GM23338 (cell line): ENCODE measurements at regions not wholly inside any gene's neighbourhood (a gene's known extent, or its start where the extent isn't known, plus 50 kb on each side); places are given as distances from the start of the nearest gene placed in this dataset.

Source experiments
- ATAC-seq: fragments of 200-7000 bp; cut with Tn5 transposase; 3 replicates; pipeline ENCODE4 v1.9.1; 2020
- DNase-seq: peaks from one replicate; pipeline ENCODE4 v3.0.0-alpha.2; 2015; ENCODE audit warnings: low spot score
- H2AFZ ChIP-seq: fragments of 200-600 bp; sonication (generic); 2 replicates; pipeline ENCODE4 v1.8.0; 2016; ENCODE audit warnings: antibody characterized with exemption, mild to moderate bottlenecking, moderate library complexity
- H3F3A ChIP-seq: fragments of 200-600 bp; sonication (generic); replicated peaks from 2 replicates; pipeline ENCODE4 v1.8.0; 2017; ENCODE audit warnings: antibody characterized with exemption, mixed run types, low read depth
- H3K27ac ChIP-seq: fragments of 200-600 bp; sonication (generic); 2 replicates; pipeline ENCODE4 v1.6.1; 2016; ENCODE audit warnings: low read depth
- H3K27me3 ChIP-seq: fragments of 200-600 bp; sonication (generic); 2 replicates; pipeline ENCODE4 v1.8.0; 2016; ENCODE audit warnings: mild to moderate bottlenecking, mixed run types, moderate library complexity; ENCODE audit not compliant: insufficient read depth
- H3K36me3 ChIP-seq: fragments of 200-600 bp; sonication (generic); 2 replicates; pipeline ENCODE4 v1.8.0; 2016; ENCODE audit warnings: mild to moderate bottlenecking; ENCODE audit not compliant: insufficient read depth
- H3K4me1 ChIP-seq: fragments of 200-600 bp; sonication (generic); 2 replicates; pipeline ENCODE4 v1.8.0; 2016; ENCODE audit warnings: mild to moderate bottlenecking, moderate library complexity; ENCODE audit not compliant: insufficient read depth
- H3K4me2 ChIP-seq: fragments of 200-600 bp; sonication (generic); 2 replicates; pipeline ENCODE4 v1.7.1; 2017; ENCODE audit warnings: mixed run types
- H3K4me3 ChIP-seq: fragments of 200-600 bp; sonication (generic); 2 replicates; pipeline ENCODE4 v1.6.1; 2016; ENCODE audit warnings: mixed run types
- H3K79me2 ChIP-seq: fragments of 200-600 bp; sonication (generic); replicated peaks from 2 replicates; pipeline ENCODE4 v1.8.0; 2017; ENCODE audit warnings: mild to moderate bottlenecking; ENCODE audit not compliant: insufficient read depth
- H3K9me2 ChIP-seq: fragments of 200-600 bp; sonication (generic); 2 replicates; pipeline ENCODE4 v1.8.0; 2017; ENCODE audit not compliant: insufficient read depth
- H4K20me1 ChIP-seq: fragments of 200-600 bp; sonication (generic); replicated peaks from 2 replicates; pipeline ENCODE4 v1.8.0; 2017; ENCODE audit warnings: mild to moderate bottlenecking; ENCODE audit not compliant: insufficient read depth
- H3K27ac Mint-ChIP-seq: 2 replicates; pipeline ENCODE4 v1.8.0; 2020; ENCODE audit warnings: inconsistent platforms, mild to moderate bottlenecking, moderate library complexity, mixed read lengths
- H3K27me3 Mint-ChIP-seq: 3 replicates; pipeline ENCODE4 v1.8.0; 2022; ENCODE audit warnings: low read depth, mild to moderate bottlenecking, moderate library complexity, mixed read lengths, inconsistent platforms; ENCODE audit not compliant: insufficient read depth, poor library complexity
- H3K36me3 Mint-ChIP-seq: 3 replicates; pipeline ENCODE4 v1.8.0; 2021; ENCODE audit warnings: low read depth, mild to moderate bottlenecking, inconsistent platforms, moderate library complexity, mixed read lengths
- H3K4me1 Mint-ChIP-seq: 3 replicates; pipeline ENCODE4 v1.8.0; 2020; ENCODE audit warnings: mild to moderate bottlenecking, inconsistent platforms, mixed read lengths
- H3K4me3 Mint-ChIP-seq: 3 replicates; pipeline ENCODE4 v1.8.0; 2021; ENCODE audit warnings: moderate library complexity, mild to moderate bottlenecking, inconsistent platforms, mixed read lengths
- H3K9me3 Mint-ChIP-seq: 3 replicates; pipeline ENCODE4 v1.8.0; 2020; ENCODE audit warnings: moderate library complexity, mild to moderate bottlenecking, inconsistent platforms, mixed read lengths
- CREB1 ChIP-seq: fragments of 250-450 bp; sonication (Bioruptor Pico); IDR thresholded peaks from 2 replicates; pipeline ENCODE4 v1.5.0; 2020; ENCODE audit warnings: low read depth, mild to moderate bottlenecking, moderate library complexity
- EZH2 ChIP-seq: fragments of 200-600 bp; sonication (generic); IDR thresholded peaks from one replicate; pipeline ENCODE4 v1.8.0; 2017; ENCODE audit warnings: antibody characterized with exemption, mild to moderate bottlenecking, low read depth; ENCODE audit not compliant: unreplicated experiment
- EZH2phosphoT487 ChIP-seq: fragments of 200-600 bp; sonication (generic); IDR thresholded peaks from one replicate; pipeline ENCODE4 v1.8.1; 2018; ENCODE audit warnings: antibody characterized with exemption; ENCODE audit not compliant: unreplicated experiment
- JUNB ChIP-seq: IDR thresholded peaks from one replicate; pipeline ENCODE4 v1.6.1; 2016; ENCODE audit warnings: antibody characterized with exemption; ENCODE audit not compliant: unreplicated experiment
- NANOG ChIP-seq: IDR thresholded peaks from 2 replicates; pipeline ENCODE4 v1.6.1; 2016; ENCODE audit warnings: antibody characterized with exemption, borderline replicate concordance
- POLR2AphosphoS5 ChIP-seq: IDR thresholded peaks from 2 replicates; pipeline ENCODE4 v1.6.1; 2016; ENCODE audit warnings: antibody characterized with exemption, low read depth
- STAT1 ChIP-seq: IDR thresholded peaks from one replicate; pipeline ENCODE4 v1.6.1; 2016; ENCODE audit warnings: antibody characterized with exemption; ENCODE audit not compliant: unreplicated experiment
- ZNF114 ChIP-seq: fragments of 250-450 bp; sonication (Bioruptor Pico); IDR thresholded peaks from 2 replicates; pipeline ENCODE4 v1.5.0; 2020; ENCODE audit warnings: mild to moderate bottlenecking, moderate library complexity
- TF ChIP-seq, protein P1 (sequence below): IDR thresholded peaks from one replicate; pipeline ENCODE4 v1.6.1; 2018; ENCODE audit warnings: antibody characterized with exemption; ENCODE audit not compliant: unreplicated experiment
- TF ChIP-seq, protein P2 (sequence below): IDR thresholded peaks from 2 replicates; pipeline ENCODE4 v1.6.1; 2016; ENCODE audit warnings: antibody characterized with exemption
- TF ChIP-seq, protein P3 (sequence below), 2 experiments: fragments of 200-600 bp in 1 of 2; sonication (generic) in 1 of 2; conservative IDR thresholded peaks; 2 replicates each; pipeline versions ENCODE4 v1.5.1 to v1.6.1; 2016 to 2017; ENCODE audit warnings: antibody characterized with exemption in 2 of 2, low read depth in 2 of 2, mild to moderate bottlenecking in 2 of 2, moderate library complexity in 1 of 2
- TF ChIP-seq, protein P4 (sequence below): fragments of 250-450 bp; sonication (Bioruptor Pico); IDR thresholded peaks from 2 replicates; pipeline ENCODE4 v1.5.0; 2020; ENCODE audit warnings: mild to moderate bottlenecking, moderate library complexity

DNA sequence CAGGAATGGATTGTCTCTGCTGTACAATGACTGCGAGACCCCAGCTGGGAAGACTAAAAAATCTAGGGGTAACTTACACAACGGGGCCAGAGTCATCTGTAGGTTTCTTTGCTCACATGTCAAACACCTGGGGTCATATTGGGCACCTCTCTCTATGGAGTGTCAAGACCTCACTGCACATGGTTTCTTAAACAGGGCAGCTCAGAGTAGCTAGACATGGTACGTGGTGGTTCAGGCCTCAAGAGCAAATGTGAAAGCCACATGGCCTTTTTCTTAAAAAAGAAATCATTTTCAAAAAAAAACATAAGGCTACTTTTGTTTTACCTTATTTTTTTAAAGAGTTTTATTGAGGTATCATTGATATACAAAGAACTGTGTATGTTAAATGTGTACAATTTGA, 162.2 kb upstream of the ITGB1 start:
- H4K20me1 ChIP-seq: no peaks in the 10 kb centered on the region
- no peaks in the 10 kb centered on the region for H3K9me3 Mint-ChIP-seq

More for the DNA sequence above, 162.2 kb upstream of the ITGB1 start:
- Histone ChIP-seq H3K4me2 (no peak overlapping the region), H3K36me3 (no peaks in the 10 kb centered on the region), H3K27me3 (no peaks in the 10 kb centered on the region), H3F3A (no peaks in the 10 kb centered on the region), H3K27ac (no peak overlapping the region), H3K79me2 (no peaks in the 10 kb centered on the region), H3K4me3 (no peak overlapping the region), H3K4me1 (no peaks in the 10 kb centered on the region), H3K9me2 (0 out of 2 replicates have a peak, but pooled peaks cover 3% of the 10 kb centered on the region), H2AFZ (peak overlapping the region; percentile 54)
- DNase-seq (no peak), ATAC-seq (no peak)
- Mint-ChIP-seq H3K4me1 (peaks cover 3% of the 10 kb centered on the region; the same call in 1 of the 3 replicates), H3K27ac (no peak overlapping the region), H3K27me3 (no peaks in the 10 kb centered on the region), H3K4me3 (no peak overlapping the region), H3K36me3 (no peaks in the 10 kb centered on the region)
- TF ChIP-seq, protein P1, sequence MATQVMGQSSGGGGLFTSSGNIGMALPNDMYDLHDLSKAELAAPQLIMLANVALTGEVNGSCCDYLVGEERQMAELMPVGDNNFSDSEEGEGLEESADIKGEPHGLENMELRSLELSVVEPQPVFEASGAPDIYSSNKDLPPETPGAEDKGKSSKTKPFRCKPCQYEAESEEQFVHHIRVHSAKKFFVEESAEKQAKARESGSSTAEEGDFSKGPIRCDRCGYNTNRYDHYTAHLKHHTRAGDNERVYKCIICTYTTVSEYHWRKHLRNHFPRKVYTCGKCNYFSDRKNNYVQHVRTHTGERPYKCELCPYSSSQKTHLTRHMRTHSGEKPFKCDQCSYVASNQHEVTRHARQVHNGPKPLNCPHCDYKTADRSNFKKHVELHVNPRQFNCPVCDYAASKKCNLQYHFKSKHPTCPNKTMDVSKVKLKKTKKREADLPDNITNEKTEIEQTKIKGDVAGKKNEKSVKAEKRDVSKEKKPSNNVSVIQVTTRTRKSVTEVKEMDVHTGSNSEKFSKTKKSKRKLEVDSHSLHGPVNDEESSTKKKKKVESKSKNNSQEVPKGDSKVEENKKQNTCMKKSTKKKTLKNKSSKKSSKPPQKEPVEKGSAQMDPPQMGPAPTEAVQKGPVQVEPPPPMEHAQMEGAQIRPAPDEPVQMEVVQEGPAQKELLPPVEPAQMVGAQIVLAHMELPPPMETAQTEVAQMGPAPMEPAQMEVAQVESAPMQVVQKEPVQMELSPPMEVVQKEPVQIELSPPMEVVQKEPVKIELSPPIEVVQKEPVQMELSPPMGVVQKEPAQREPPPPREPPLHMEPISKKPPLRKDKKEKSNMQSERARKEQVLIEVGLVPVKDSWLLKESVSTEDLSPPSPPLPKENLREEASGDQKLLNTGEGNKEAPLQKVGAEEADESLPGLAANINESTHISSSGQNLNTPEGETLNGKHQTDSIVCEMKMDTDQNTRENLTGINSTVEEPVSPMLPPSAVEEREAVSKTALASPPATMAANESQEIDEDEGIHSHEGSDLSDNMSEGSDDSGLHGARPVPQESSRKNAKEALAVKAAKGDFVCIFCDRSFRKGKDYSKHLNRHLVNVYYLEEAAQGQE: no peak
- TF ChIP-seq ZNF114 (CRISPR knock-in tag) (no peak), JUNB (no peak), EZH2 (no peak), STAT1 (no peak), EZH2phosphoT487 (no peak), NANOG (no peak), CREB1 (CRISPR knock-in tag) (no peak), POLR2AphosphoS5 (no peak)
- TF ChIP-seq, protein P2, sequence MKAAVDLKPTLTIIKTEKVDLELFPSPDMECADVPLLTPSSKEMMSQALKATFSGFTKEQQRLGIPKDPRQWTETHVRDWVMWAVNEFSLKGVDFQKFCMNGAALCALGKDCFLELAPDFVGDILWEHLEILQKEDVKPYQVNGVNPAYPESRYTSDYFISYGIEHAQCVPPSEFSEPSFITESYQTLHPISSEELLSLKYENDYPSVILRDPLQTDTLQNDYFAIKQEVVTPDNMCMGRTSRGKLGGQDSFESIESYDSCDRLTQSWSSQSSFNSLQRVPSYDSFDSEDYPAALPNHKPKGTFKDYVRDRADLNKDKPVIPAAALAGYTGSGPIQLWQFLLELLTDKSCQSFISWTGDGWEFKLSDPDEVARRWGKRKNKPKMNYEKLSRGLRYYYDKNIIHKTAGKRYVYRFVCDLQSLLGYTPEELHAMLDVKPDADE: no peak
- TF ChIP-seq, protein P3, sequence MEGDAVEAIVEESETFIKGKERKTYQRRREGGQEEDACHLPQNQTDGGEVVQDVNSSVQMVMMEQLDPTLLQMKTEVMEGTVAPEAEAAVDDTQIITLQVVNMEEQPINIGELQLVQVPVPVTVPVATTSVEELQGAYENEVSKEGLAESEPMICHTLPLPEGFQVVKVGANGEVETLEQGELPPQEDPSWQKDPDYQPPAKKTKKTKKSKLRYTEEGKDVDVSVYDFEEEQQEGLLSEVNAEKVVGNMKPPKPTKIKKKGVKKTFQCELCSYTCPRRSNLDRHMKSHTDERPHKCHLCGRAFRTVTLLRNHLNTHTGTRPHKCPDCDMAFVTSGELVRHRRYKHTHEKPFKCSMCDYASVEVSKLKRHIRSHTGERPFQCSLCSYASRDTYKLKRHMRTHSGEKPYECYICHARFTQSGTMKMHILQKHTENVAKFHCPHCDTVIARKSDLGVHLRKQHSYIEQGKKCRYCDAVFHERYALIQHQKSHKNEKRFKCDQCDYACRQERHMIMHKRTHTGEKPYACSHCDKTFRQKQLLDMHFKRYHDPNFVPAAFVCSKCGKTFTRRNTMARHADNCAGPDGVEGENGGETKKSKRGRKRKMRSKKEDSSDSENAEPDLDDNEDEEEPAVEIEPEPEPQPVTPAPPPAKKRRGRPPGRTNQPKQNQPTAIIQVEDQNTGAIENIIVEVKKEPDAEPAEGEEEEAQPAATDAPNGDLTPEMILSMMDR (conservative IDR thresholded peaks at IDR 0.05; ENCODE audit: low read depth in 2 of 2): no peak
- TF ChIP-seq, protein P4, sequence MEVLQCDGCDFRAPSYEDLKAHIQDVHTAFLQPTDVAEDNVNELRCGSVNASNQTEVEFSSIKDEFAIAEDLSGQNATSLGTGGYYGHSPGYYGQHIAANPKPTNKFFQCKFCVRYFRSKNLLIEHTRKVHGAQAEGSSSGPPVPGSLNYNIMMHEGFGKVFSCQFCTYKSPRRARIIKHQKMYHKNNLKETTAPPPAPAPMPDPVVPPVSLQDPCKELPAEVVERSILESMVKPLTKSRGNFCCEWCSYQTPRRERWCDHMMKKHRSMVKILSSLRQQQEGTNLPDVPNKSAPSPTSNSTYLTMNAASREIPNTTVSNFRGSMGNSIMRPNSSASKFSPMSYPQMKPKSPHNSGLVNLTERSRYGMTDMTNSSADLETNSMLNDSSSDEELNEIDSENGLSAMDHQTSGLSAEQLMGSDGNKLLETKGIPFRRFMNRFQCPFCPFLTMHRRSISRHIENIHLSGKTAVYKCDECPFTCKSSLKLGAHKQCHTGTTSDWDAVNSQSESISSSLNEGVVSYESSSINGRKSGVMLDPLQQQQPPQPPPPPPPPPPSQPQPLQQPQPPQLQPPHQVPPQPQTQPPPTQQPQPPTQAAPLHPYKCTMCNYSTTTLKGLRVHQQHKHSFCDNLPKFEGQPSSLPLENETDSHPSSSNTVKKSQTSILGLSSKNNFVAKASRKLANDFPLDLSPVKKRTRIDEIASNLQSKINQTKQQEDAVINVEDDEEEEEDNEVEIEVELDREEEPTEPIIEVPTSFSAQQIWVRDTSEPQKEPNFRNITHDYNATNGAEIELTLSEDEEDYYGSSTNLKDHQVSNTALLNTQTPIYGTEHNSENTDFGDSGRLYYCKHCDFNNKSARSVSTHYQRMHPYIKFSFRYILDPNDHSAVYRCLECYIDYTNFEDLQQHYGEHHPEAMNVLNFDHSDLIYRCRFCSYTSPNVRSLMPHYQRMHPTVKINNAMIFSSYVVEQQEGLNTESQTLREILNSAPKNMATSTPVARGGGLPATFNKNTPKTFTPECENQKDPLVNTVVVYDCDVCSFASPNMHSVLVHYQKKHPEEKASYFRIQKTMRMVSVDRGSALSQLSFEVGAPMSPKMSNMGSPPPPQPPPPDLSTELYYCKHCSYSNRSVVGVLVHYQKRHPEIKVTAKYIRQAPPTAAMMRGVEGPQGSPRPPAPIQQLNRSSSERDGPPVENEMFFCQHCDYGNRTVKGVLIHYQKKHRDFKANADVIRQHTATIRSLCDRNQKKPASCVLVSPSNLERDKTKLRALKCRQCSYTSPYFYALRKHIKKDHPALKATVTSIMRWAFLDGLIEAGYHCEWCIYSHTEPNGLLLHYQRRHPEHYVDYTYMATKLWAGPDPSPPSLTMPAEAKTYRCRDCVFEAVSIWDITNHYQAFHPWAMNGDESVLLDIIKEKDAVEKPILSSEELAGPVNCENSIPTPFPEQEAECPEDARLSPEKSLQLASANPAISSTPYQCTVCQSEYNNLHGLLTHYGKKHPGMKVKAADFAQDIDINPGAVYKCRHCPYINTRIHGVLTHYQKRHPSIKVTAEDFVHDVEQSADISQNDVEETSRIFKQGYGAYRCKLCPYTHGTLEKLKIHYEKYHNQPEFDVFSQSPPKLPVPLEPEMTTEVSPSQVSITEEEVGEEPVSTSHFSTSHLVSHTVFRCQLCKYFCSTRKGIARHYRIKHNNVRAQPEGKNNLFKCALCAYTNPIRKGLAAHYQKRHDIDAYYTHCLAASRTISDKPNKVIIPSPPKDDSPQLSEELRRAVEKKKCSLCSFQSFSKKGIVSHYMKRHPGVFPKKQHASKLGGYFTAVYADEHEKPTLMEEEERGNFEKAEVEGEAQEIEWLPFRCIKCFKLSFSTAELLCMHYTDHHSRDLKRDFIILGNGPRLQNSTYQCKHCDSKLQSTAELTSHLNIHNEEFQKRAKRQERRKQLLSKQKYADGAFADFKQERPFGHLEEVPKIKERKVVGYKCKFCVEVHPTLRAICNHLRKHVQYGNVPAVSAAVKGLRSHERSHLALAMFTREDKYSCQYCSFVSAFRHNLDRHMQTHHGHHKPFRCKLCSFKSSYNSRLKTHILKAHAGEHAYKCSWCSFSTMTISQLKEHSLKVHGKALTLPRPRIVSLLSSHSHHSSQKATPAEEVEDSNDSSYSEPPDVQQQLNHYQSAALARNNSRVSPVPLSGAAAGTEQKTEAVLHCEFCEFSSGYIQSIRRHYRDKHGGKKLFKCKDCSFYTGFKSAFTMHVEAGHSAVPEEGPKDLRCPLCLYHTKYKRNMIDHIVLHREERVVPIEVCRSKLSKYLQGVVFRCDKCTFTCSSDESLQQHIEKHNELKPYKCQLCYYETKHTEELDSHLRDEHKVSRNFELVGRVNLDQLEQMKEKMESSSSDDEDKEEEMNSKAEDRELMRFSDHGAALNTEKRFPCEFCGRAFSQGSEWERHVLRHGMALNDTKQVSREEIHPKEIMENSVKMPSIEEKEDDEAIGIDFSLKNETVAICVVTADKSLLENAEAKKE: no peak
